GM23248 (cell line): ENCODE measurements at regions not wholly inside any gene's neighbourhood (a gene's known extent, or its start where the extent isn't known, plus 50 kb on each side); places are given as distances from the start of the nearest gene placed in this dataset.

Experiments
- EZH2 ChIP-seq: fragments of 200-600 bp; sonication (generic); IDR thresholded peaks from 2 replicates; pipeline ENCODE4 v1.6.1; 2018; ENCODE audit warnings: antibody characterized with exemption, mild to moderate bottlenecking; ENCODE audit not compliant: insufficient read depth, poor library complexity, severe bottlenecking
- EZH2phosphoT487 ChIP-seq: fragments of 200-600 bp; sonication (generic); IDR thresholded peaks from 2 replicates; pipeline ENCODE4 v1.6.1; 2018; ENCODE audit warnings: antibody characterized with exemption, moderate library complexity, mild to moderate bottlenecking, low read depth; ENCODE audit not compliant: insufficient read depth

GRCh38 chr5:120955795-120956194 lies 491.7 kb downstream of the PRR16 start:
- TF ChIP-seq EZH2 (no peak), EZH2phosphoT487 (no peak)
